ENCODE measurements at regions not wholly inside any gene's neighbourhood (a gene's known extent, or its start where the extent isn't known, plus 50 kb on each side); places are given as distances from the start of the nearest gene placed in this dataset.

DNA sequence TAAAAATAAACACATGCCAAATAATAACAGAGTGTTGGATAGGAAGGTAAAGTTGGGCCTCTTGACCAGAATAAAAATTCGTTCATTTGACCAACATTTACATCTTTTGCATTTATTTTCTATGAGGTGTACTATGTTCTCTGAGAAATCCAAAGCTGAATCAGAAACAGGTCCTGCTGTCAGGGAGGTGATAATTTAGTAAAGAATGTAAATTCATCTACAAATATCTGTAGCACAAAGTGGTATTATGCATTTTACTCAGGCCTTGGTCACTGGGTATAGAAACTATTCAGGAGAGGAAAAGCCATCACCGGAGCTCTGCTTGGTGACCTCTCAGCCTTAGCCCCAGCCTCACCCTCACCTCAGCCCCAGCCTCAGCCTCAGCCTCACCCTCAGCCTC, 208.9 kb downstream of the SPP2 start:
- Histone ChIP-seq H3K9me3 (replicated peaks in 1 of 11) (peaks cover 0 to 7% (median 0%) of the 10 kb centered on the region in 11 experiments; a peak in 1 of 22 replicates), H3K9ac (no peak overlapping the region), H3K36me3 (no peaks in the 10 kb centered on the region), H3K27me3 (no peaks in the 10 kb centered on the region), H4K20me1 (no peaks in the 10 kb centered on the region), H3K4me2 (no peak overlapping the region), H3K4me3 (no peak overlapping the region), H3K27ac (no peak overlapping the region), H3K4me1 (peaks cover 0 to 17% (median 11%) of the 10 kb centered on the region in 10 experiments; a peak in 17 of 20 replicates)
- TF ChIP-seq Cebpa-rat (IDR thresholded peaks at IDR 0.05), result no peak

DNA sequence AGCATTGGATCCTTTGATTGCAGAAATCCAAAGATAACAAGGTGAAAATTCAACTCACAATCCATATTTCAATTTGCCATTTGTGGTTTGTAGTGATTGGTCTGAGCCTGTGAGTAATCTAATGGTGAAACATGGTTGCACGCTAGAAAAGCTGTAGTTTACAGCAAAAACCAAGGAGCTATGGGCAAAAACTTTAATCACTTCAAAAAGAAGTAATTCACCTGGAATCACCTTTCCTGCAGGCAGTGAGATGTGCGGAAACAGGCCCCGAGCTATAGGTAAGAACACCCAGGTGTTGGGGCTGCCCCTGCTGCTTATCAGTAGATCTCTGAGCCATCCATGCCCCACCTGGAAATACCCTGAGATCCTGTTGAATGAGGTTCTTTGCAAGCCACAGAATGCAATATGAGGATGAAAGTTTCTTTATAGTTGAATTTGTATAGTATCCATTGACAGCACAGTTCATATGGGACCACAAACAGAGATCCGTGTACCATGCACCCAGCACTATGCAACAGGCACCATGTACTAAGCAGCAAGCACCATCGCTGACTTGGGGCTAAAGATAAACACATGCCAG, 208.2 kb downstream of the SPP2 start:
- no peak for TF ChIP-seq Cebpa-rat (IDR thresholded peaks at IDR 0.05)
- Histone ChIP-seq H4K20me1 (no peaks in the 10 kb centered on the region), H3K27ac (no peak overlapping the region), H3K9me3 (replicated peaks in 1 of 11) (peaks cover 0 to 7% (median 0%) of the 10 kb centered on the region in 11 experiments; a peak in 1 of 22 replicates), H3K4me3 (no peak overlapping the region), H3K4me1 (peaks cover 0 to 17% (median 11%) of the 10 kb centered on the region in 10 experiments; a peak in 17 of 20 replicates), H3K4me2 (peak overlapping the region in 7 of 11 experiments; percentile 4 to 68 (median 36); a peak in 11 of 22 replicates), H3K9ac (no peak overlapping the region), H3K36me3 (no peaks in the 10 kb centered on the region), H3K27me3 (no peaks in the 10 kb centered on the region)

DNA sequence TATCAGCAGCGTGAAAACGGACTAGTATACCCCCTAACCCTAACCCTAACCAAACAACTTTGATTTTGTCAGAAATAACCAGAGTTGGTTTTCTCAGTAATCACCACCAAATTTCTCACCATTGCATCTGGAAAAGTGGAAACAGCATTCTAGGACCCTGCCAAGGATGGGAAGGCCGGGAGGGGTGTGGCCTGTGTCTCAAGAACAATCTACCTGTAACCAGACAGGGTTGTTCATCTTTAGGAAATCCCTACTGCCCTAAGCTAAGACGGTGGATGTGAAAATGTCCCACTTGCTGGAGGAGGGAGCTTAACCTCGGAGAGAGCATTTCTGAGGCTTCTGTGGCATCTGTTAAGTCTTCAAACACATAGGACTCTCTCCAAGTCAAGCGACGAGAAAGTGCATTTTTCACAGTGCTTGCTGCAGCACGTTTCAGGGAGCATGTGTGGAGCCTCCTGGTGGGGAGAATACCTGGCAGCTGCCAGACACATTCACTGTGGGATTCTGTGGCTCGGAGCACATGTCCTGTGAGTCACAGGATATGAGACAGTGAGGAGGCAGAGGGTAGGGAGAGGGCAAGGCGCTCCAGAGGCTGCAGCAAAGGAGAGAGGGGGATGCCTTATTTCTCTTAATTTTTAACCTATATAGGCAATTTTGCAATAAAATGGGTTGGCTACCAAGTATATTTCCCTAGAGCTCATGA, 207.5 kb downstream of the SPP2 start:
- H3K27me3 ChIP-seq, result no peaks in the 10 kb centered on the region
- no peak overlapping the region for H3K27ac ChIP-seq
- no peaks in the 10 kb centered on the region for H3K36me3 ChIP-seq
- H3K9ac ChIP-seq, result no peak overlapping the region
- peak overlapping the region in 8 of 11 experiments; percentile 4 to 68 (median 42); a peak in 13 of 22 replicates for H3K4me2 ChIP-seq
- H3K4me3 ChIP-seq, result no peak overlapping the region
- H3K9me3 ChIP-seq (replicated peaks in 1 of 11), result peaks cover 0 to 4% (median 0%) of the 10 kb centered on the region in 11 experiments; a peak in 1 of 22 replicates
- no peaks in the 10 kb centered on the region for H4K20me1 ChIP-seq
- H3K4me1 ChIP-seq, result peaks cover 0 to 17% (median 11%) of the 10 kb centered on the region in 10 experiments; a peak in 17 of 20 replicates
- no peak for TF ChIP-seq Cebpa-rat (IDR thresholded peaks at IDR 0.05)

DNA sequence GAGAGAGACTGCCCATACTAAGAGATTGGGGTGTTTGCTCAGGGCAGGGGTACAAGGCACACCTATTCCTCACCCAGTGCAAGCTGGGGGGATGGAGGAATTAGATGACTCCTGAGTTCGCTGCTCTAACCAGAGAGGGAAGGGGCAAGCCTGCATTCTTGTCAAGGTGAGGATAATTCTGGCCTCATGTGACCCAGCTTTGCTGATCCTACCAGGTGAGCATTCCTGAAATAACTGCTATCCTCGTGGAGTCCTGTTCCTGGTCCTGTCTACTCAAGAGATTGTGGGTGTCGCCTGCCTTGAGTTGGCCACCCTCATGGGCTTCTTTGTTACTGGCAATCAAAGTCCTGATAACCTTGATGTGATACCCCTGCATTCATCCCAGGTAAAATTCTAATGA, 206.0 kb downstream of the SPP2 start:
- Histone ChIP-seq H3K4me2 (no peak overlapping the region), H3K4me1 (peaks cover 0 to 24% (median 11%) of the 10 kb centered on the region in 10 experiments; a peak in 17 of 20 replicates), H4K20me1 (no peaks in the 10 kb centered on the region), H3K27me3 (no peaks in the 10 kb centered on the region), H3K4me3 (no peak overlapping the region), H3K36me3 (no peaks in the 10 kb centered on the region), H3K9ac (no peak overlapping the region), H3K9me3 (replicated peaks in 1 of 11) (no peaks in the 10 kb centered on the region), H3K27ac (no peak overlapping the region)
- TF ChIP-seq Cebpa-rat (IDR thresholded peaks at IDR 0.05), result no peak

DNA sequence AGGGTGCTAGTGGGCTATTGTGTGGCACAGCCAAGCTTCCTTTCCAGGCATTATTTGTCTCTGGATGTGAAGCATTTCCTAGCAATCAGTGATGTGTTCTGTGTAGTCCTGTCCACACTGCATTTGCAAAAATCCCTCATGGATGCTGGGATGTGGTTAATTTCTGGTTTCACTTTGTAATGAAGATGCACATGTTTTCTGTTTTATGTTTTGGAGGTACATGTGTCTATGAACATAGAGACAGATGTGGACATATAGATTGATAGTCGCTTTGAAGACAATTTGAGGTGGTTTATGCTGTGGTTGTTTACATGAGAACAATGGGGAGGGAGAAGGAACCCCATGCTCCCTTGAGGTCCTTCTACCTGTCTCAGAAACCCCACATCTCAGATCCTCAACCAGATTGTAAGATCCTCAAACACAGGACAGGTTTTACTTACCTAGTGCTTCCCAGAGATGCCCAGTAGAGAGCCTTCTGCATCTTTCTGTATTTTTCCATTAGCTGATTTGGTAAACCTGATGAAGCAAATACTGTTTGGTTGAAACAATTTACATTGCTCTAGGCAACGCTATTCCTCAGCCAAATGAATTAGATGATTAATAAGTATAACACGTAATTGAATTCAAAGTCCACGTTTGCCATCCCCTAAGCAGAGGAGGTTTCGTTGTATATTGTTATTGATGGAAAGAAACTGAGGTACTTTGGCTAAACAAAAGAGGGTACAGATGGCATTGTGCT, 204.4 kb downstream of the SPP2 start:
- H3K36me3 ChIP-seq, result no peaks in the 10 kb centered on the region
- no peak overlapping the region for H3K4me2 ChIP-seq
- no peak overlapping the region for H3K4me3 ChIP-seq
- no peak for TF ChIP-seq Cebpa-rat (IDR thresholded peaks at IDR 0.05)
- H3K9me3 ChIP-seq (replicated peaks in 1 of 11), result no peaks in the 10 kb centered on the region
- H4K20me1 ChIP-seq, result no peaks in the 10 kb centered on the region
- H3K27ac ChIP-seq, result no peak overlapping the region
- H3K27me3 ChIP-seq, result no peaks in the 10 kb centered on the region
- H3K4me1 ChIP-seq, result peaks cover 0 to 26% (median 11%) of the 10 kb centered on the region in 10 experiments; a peak in 17 of 20 replicates
- no peak overlapping the region for H3K9ac ChIP-seq

DNA sequence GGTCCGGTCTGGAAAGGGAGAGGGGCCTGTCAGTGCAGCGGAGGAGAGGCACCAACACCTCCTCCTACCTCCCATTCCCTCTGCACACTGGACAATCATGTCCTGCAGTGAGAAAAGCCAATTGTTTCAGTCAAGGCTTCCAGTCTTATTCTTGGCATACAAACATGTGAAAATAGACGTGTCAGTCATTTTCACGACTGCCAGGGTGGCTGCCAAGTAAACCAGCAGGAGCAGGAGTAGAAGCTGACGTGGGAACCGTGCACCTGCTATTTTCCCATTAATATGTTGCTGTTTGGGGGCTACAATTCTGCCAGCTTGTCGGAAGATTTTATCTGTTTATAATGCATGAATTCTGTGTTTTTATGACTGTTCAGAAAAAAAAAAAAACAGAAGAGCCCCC, 202.3 kb downstream of the SPP2 start:
- no peak for TF ChIP-seq Cebpa-rat (IDR thresholded peaks at IDR 0.05)
- H3K4me3 ChIP-seq, result no peak overlapping the region
- peaks cover 6 to 14% (median 12%) of the 10 kb centered on the region in 11 experiments; a peak in 21 of 22 replicates for H3K9me3 ChIP-seq (replicated peaks in 1 of 11)
- no peak overlapping the region for H3K27ac ChIP-seq
- peak overlapping the region in 1 of 11 experiments; percentile 49; a peak in 1 of 22 replicates for H3K4me2 ChIP-seq
- no peak overlapping the region for H3K9ac ChIP-seq
- H3K36me3 ChIP-seq, result peaks cover 0 to 3% (median 0%) of the 10 kb centered on the region in 11 experiments; a peak in 1 of 22 replicates
- no peaks in the 10 kb centered on the region for H4K20me1 ChIP-seq
- H3K27me3 ChIP-seq, result no peaks in the 10 kb centered on the region
- peaks cover under 1 to 15% (median 10%) of the 10 kb centered on the region in 10 experiments; a peak in 18 of 20 replicates for H3K4me1 ChIP-seq

DNA sequence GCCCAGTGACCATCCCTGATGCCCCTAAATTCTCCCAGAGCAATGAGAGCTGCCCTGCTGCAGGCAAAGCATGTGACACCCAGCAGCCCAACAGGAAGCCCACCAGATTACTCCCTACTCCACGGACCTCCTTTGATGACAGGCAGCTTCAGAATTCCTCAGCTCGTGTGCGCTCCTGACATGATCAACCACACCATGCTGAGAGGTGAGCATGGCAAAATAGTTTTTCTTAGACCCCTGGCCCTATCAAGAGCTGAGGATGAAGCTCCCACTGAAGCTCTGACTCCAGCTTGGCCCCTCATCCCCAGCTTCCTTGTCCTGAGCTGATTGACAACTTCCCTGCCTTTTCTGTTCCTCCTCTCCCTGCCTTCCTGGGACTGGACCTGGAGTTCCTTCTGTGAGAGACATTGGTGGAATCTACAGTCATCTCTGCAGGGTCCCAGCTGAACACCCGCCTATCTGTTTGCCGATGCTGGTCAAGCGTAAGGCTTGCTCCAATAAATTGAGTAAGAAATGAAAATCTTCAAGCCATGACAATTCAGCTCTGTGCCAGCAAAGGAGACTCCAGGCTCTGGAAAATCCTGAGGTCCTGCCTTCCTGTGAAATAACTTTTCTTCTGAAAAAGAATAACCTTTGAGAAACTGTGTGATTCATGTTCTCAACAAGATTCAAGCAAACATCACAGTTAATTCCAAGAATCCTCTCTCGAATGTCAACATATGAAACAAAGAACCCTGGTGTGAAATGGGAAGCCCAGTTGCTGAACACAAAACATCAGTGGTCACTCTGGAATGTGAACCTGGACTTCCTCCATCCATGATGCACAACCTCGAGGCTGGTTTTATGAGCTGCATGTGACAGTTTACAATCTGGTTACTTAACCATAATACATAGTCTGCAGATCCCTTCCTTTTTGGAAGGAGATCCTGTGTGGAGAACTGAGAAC, 201.1 kb downstream of the SPP2 start:
- peak overlapping the region in 1 of 11 experiments; percentile 11; a peak in 1 of 22 replicates for H3K9ac ChIP-seq
- no peak for TF ChIP-seq Cebpa-rat (IDR thresholded peaks at IDR 0.05)
- peaks cover 10 to 25% (median 20%) of the 10 kb centered on the region in 11 experiments; a peak in 21 of 22 replicates for H3K9me3 ChIP-seq (replicated peaks in 1 of 11)
- H3K27me3 ChIP-seq, result no peaks in the 10 kb centered on the region
- H3K4me1 ChIP-seq, result peaks cover 0 to 13% (median 9%) of the 10 kb centered on the region in 10 experiments; a peak in 11 of 20 replicates
- H3K27ac ChIP-seq, result no peak overlapping the region; a peak in 1 of 22 replicates
- no peaks in the 10 kb centered on the region for H4K20me1 ChIP-seq
- no peak overlapping the region for H3K4me3 ChIP-seq
- peak overlapping the region in 1 of 11 experiments; percentile 49; a peak in 1 of 22 replicates for H3K4me2 ChIP-seq
- peaks cover 0 to 9% (median 0%) of the 10 kb centered on the region in 11 experiments; a peak in 1 of 22 replicates for H3K36me3 ChIP-seq

DNA sequence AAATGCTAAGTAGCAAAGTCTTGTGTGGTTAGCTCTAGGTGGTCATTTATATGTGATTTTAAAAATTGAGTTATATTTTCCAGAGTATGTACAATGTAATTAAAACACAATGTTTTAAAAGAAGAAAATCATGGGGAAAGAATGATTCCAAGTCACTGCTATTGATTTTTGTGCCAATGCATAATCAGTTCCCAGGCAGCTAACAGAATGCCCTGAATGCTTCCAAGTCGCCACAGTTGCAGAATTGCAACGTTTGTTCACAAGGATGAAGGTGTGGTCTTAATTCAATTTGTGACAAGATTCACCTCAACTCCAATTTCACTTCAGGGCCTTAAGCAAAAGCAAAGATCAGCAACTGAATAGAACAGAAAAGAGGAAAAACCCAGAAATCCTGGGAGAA, 200.4 kb downstream of the SPP2 start:
- Histone ChIP-seq H3K9me3 (replicated peaks in 1 of 11) (peaks cover 10 to 25% (median 20%) of the 10 kb centered on the region in 11 experiments; a peak in 21 of 22 replicates), H3K4me2 (no peak overlapping the region), H3K36me3 (peaks cover 0 to 9% (median 0%) of the 10 kb centered on the region in 11 experiments; a peak in 1 of 22 replicates), H3K4me3 (no peak overlapping the region), H3K9ac (no peak overlapping the region), H3K27ac (no peak overlapping the region), H3K4me1 (peaks cover 0 to 15% (median 11%) of the 10 kb centered on the region in 10 experiments; a peak in 11 of 20 replicates), H4K20me1 (no peaks in the 10 kb centered on the region), H3K27me3 (no peaks in the 10 kb centered on the region)
- TF ChIP-seq Cebpa-rat (IDR thresholded peaks at IDR 0.05), result no peak
